Islet of Langerhans (tissue), 1 donor: ENCODE measurements at regions not wholly inside any gene's neighbourhood (a gene's known extent, or its start where the extent isn't known, plus 50 kb on each side); places are given as distances from the start of the nearest gene placed in this dataset.

Experiments used
- FAIRE-seq: peaks from one replicate; lab custom pipeline; 2011; peaks lifted over from hg19 to GRCh38; lab: Jason Lieb, UNC

DNA sequence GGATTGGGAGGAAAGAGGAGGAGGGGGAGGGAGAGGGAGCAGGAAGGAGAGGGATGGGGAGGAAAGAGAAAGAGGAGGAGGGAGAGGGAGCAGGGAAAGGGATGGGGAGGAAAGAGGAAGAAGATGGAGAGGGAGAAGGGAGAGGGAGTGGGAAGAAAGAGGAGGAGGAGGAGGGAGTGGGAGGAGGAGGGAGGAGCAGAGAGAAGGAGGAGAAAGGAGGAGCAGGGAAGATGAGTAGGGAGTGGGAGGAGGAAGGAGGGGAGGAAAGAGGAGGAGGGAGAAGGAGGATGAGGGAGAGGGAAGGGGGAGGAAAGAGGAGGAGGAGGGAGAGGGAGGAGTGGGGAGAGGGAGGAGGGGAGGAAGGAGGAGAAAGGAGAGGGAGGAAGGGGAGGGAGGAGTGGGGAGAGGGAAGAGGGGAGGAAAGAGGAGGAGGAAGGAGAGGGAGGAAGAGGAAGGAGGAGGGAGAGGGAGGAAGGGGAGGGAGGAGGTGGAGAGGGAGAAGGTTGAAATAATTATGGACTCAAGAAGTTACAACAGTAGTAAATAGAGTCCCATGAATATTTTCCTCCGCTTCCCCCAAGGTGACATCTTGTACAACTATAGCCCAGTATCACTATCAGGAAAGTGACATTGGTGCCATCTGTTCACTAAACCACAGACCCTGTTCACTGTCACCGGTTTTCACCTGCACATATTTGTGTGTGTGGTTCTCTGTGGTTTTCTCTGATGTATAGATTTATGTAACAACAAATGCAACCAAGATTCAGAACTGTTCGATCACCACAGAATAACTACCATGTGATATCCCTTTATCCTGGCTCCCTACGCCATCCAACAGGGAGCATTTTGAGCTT lies 325.3 kb upstream of the EEF2KMT start:
- FAIRE-seq: no peak

GRCh38 chr16:5422047-5422446 lies 324.5 kb upstream of the EEF2KMT start:
- FAIRE-seq: no peak

- FAIRE-seq: no peak
These were observed 318.4 kb upstream of the EEF2KMT start for GRCh38 chr16:5416013-5416412.

DNA sequence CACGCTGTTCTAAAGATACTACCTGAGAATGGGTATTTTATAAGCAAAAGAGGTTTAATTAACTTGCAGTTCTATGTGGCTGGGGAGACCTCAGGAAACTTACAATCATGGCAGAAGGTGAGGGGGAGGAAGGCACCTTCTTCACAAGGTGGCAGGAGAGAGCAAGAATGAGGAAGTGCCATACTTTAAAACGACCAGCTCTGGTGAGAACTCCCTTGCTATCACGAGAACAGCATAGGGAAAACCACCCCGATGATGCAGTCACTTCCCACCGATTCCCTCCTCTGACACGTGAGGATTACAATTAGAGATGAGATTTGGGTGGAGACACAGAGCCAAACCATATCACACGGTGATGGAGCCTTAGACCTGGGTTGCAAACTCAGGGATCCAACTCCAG lies 317.5 kb upstream of the EEF2KMT start:
- FAIRE-seq: no peak

GRCh38 chr16:5412731-5413130 lies 315.1 kb upstream of the EEF2KMT start:
- no peak for FAIRE-seq

- no peak for FAIRE-seq
These were observed 300.6 kb upstream of the EEF2KMT start for GRCh38 chr16:5398203-5398602.

DNA sequence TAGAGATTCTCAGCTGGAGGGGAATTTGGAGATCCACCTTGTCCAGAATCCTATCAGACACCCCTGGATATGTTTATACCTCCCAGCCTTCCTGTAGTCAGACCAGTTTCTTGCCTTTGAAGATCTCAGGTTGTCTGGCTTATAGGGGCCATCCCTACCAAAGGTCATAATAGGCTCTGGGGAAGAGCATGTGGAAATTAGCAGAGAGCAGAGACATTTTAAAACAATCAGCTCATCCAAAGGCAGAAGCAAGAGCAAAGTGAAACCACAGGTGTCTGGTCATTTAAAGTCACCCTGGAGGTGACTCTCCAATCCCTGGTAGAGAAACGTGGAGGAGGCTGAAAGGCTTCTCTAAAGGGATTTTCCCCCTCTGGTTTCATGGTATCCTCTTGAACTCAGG lies 299.3 kb upstream of the EEF2KMT start:
- FAIRE-seq: no peak

DNA sequence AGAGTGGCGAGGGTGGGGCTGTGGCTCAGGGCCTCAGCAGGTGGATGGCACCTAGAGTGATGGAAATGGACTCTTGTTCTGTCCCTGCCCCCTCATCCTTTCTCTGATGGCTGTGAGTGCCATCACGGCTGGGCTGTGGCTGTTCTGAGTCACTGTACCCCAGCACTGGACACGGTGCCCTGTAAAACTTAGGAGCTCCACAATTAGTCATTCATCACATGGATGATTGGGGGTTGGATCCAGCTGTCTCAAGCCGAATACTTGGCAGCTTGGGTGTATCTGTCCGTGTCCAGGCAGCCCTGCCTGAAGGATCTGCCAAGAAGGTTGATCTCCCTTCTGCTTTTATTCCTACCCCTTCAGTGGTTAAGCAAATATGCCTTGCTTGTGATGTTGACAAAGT lies 295.5 kb upstream of the EEF2KMT start:
- no peak for FAIRE-seq

- FAIRE-seq: no peak
These were observed 289.4 kb upstream of the EEF2KMT start for GRCh38 chr16:5386989-5387388.

DNA sequence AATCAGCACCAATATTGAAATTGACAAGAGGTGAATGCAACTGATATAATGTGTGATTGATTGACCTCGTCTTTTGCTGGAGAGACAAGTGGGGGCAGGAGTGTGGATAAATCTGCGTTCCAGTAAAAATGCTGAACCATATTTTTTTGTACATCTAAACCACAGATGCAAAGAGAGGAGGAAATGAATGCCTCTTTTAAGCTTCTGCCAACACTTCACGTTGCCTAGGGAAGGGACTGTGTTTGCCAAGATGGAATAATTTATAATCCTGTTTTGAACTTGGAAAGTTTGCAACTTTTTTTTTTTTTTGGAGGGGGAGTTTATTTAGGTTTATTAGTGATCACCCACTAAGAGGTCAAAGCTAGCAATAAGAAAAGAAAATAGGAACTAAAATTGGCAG lies 288.2 kb upstream of the EEF2KMT start:
- no peak for FAIRE-seq

GRCh38 chr16:5385115-5385514 lies 287.5 kb upstream of the EEF2KMT start:
- no peak for FAIRE-seq

DNA sequence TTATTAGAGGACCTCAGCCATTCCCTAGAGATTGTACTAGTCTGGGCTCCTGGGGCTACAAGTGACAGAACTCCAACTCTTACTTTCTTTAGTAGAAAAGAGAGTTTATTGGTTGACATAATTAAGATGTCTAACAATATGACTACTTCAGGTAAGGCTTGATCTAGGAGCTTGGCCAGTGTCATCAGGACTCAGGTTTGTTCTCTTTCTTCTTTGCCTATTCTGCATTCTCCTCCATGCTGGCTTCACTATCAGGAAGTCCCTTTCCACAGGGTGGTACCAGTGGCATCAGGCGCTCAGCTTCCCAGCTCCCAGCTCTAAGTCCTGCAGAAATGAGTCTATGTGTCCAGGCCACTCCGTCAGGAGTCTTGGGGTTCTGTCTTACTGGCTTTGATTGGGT lies 286.1 kb upstream of the EEF2KMT start:
- no peak for FAIRE-seq

- FAIRE-seq: no peak
These were observed 284.9 kb upstream of the EEF2KMT start for GRCh38 chr16:5382484-5382883.

DNA sequence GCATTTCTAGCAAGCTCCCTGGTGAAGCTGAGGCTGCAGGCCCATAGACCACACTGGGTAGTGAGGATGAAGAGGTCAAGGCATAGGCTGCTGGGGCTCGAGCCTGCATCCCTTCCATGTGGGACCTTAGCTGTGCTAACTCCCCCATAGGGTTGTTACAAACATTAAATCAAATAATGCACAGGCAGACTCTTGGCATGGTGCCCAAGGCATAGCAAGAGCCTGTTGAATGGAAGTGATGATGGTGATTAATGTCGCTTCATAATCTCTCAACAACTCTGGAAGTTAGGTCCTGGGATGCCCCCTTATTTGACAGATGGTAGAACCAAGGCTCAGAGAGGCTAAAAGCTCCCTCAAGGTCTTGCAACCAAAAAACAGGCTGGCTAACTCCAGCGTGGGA lies 283.9 kb upstream of the EEF2KMT start:
- FAIRE-seq: no peak

GRCh38 chr16:5379954-5380353 lies 282.4 kb upstream of the EEF2KMT start:
- FAIRE-seq: no peak

DNA sequence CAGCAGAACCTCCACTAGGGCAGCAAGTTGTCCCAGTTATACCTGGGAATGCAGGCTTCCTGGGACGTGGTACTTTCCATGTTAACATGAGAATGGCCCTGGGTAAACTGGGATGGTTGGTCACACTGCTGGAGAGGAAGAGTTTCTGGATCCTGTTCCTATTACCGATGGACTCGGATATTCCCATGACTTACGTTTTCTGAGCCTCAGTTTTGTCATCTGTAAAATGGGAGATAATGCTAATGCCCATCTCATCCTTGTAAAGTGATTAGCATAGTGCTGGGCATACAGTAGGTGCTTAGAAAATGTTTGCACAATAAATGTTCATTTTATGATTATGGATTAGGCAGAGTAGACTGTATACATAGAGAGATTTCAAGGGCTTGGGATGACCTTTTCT lies 280.9 kb upstream of the EEF2KMT start:
- no peak for FAIRE-seq

- FAIRE-seq: no peak
These were observed 279.8 kb upstream of the EEF2KMT start for GRCh38 chr16:5377280-5377898.

DNA sequence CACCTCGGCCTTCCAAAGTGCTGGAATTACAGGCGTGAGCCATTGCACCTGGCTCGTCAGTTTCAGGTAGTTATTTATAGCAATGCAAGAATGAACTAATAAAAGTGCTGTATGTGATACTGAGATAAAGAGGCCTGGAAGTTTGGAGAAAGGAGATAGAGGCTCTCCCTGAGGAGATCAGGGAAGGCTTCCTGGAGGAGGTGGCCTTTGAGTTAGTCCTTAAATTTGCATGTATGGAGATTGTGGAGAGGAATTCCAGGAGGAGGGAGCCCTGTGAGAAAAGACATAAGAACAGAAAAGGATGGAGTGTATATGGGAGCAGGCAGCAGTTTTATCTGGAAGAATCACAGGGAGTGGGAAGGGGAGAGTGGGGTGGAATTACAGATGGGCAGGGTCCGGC lies 276.6 kb upstream of the EEF2KMT start:
- no peak for FAIRE-seq

GRCh38 chr16:5367951-5368350 lies 270.4 kb upstream of the EEF2KMT start:
- FAIRE-seq: no peak

DNA sequence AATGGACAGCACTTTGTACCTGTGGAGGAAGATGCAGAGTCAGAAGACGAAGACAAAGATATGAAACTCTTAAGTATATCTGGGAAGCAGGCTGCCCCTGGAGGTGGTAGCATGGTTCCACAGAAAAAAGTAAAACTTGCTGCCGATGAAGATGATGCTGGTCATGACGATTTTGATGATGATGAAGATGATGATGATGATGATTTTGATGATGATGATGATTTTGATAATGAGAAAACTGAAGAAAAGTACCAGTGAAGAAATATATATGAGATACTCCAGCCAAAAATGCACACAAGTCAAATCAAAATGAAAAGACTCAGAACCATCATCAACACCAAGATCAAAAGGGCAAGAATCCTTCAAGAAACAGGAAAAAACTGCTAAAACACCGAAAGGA lies 268.5 kb upstream of the EEF2KMT start:
- no peak for FAIRE-seq

DNA sequence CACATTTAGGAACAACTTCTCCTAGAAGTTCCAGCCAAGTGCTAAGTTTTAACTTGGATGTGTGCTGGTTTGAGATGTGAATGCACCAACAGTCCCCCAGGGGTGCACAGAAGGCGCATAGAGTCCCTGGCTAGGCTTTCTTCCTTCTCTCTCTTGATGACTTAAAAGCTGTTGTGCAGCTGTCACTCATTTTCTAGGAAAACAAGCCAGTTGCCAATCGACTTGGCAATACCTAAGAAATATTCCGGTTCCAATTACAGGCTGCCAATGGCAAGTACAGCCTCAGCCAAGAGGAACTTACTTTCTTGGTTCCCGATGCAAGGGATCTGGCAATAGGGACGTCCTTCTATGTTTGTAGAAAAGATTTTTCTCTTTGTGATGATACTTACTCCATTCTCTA lies 266.6 kb upstream of the EEF2KMT start:
- FAIRE-seq: no peak

DNA sequence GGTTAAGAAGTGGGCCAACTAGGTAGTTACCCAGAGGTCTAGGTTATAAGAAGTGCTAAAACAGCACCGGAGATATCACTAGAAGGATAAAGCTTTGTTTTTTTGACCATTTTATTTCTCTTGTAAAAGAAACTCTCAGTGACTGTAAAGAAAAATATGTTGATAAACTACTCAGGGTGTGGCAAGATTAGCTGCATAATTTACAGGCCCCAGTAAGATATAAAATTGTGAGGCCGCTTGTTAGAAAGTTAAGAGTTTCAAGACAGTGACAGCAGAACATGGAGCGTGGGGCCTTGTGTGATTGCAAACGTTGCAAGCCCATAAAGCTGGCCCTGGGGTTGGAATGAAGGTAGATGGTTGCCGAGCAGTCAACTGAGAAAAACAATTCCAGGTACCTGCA lies 263.7 kb upstream of the EEF2KMT start:
- no peak for FAIRE-seq

DNA sequence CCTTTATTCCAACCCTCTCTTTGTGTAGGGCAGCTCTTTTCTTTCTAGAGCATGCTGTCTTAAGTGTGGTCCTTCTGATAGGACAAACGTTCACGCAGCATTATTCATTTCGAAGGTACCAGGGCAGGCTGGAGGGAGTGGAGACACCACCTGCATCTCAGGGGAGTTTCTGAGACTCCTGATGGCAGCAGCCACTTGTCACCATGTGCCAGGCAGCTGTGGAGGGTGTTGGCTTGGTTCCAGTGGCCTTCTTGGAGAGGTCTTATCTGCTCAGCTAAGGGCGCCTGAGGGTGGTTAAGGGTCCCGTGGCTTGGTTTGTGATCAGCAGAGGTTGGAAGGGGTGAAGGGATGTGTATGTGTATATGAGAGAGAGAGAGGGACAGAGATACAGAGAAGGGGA lies 257.1 kb upstream of the EEF2KMT start:
- FAIRE-seq: no peak
